Keratinocyte (primary cell): ENCODE measurements at regions not wholly inside any gene's neighbourhood (a gene's known extent, or its start where the extent isn't known, plus 50 kb on each side); places are given as distances from the start of the nearest gene placed in this dataset.

Source experiments
- EZH2 ChIP-seq: IDR thresholded peaks from one replicate; pipeline ENCODE4 v1.6.1; 2012; ENCODE audit warnings: inconsistent platforms, mild to moderate bottlenecking, low read length, moderate library complexity
- TF ChIP-seq, protein P1 (sequence below), 3 experiments: IDR thresholded peaks in 1 of 3; conservative IDR thresholded peaks in 1 of 3; optimal IDR thresholded peaks in 1 of 3; 2 replicates in 2 of 3; 3 replicates in 1 of 3; pipeline versions ENCODE3 to v1.5.1; 2011; ENCODE audit warnings: low read length in 3 of 3, mild to moderate bottlenecking in 3 of 3, moderate library complexity in 2 of 3, control low read depth in 1 of 3, inconsistent platforms in 1 of 3; ENCODE audit not compliant: insufficient read depth in 2 of 3; ENCODE audit errors: extremely low read depth in 1 of 3

DNA sequence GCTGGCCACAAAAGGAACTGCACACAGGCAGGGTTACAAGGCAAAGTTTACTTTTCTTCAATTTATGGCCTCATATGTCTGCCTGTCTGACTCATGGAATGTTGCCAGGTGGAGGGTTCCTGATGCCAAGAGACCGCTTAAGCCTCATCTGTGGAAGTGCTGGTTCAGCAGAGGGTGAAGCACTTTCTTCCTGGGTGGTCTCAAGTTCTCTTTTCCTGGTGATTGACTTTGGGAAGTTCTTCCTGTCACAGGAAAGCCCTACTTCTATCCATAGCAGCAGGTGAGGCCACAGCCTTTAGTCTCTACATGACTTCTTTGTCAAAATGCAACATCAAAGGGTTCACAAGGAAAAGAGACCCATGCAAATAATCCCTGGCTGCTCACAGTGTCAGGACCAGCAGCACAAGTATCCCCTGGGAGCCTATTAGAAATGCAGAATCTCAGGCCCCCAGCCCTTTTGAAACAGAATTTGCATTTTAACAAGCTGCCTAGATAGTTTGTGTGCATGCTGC, 81.4 kb upstream of the IGFBP7 start:
- TF ChIP-seq, protein P1, sequence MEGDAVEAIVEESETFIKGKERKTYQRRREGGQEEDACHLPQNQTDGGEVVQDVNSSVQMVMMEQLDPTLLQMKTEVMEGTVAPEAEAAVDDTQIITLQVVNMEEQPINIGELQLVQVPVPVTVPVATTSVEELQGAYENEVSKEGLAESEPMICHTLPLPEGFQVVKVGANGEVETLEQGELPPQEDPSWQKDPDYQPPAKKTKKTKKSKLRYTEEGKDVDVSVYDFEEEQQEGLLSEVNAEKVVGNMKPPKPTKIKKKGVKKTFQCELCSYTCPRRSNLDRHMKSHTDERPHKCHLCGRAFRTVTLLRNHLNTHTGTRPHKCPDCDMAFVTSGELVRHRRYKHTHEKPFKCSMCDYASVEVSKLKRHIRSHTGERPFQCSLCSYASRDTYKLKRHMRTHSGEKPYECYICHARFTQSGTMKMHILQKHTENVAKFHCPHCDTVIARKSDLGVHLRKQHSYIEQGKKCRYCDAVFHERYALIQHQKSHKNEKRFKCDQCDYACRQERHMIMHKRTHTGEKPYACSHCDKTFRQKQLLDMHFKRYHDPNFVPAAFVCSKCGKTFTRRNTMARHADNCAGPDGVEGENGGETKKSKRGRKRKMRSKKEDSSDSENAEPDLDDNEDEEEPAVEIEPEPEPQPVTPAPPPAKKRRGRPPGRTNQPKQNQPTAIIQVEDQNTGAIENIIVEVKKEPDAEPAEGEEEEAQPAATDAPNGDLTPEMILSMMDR (optimal IDR thresholded peaks at IDR 0.05 in 1 of 3, IDR thresholded peaks at IDR 0.05 in 1 of 3, conservative IDR thresholded peaks at IDR 0.05 in 1 of 3; ENCODE audit: extremely low read depth in 1 of 3, insufficient read depth in 2 of 3, low read length in 3 of 3): no peak
- TF ChIP-seq EZH2: no peak
